OCI-LY3 (cell line): ENCODE measurements at regions not wholly inside any gene's neighbourhood (a gene's known extent, or its start where the extent isn't known, plus 50 kb on each side); places are given as distances from the start of the nearest gene placed in this dataset.

Experiments used
- CTCF ChIP-seq: fragments of 200-600, 300-600 bp; sonication (generic); IDR thresholded peaks from 2 replicates; pipeline ENCODE4 v1.5.1; 2014; ENCODE audit warnings: antibody characterized with exemption, low read length, low read depth
- EZH2phosphoT487 ChIP-seq: fragments of 200-600 bp; shearing (Covaris generic); IDR thresholded peaks from 2 replicates; pipeline ENCODE4 v1.6.1; 2018; ENCODE audit warnings: antibody characterized with exemption, mixed run types, low read depth

GRCh38 chr9:2924380-2924768, 80.5 kb upstream of the PUM3 start:
- TF ChIP-seq CTCF (no peak), EZH2phosphoT487 (no peak)
